Suprapubic skin (tissue), 4 donors: ENCODE measurements at regions not wholly inside any gene's neighbourhood (a gene's known extent, or its start where the extent isn't known, plus 50 kb on each side); places are given as distances from the start of the nearest gene placed in this dataset.

Experiments
- CTCF ChIP-seq, 2 donors: fragments of 200-600 bp in 1 of 2; fragments of 450-650 bp in 1 of 2; sonication (generic) in 1 of 2; IDR thresholded peaks; one replicate each; pipeline ENCODE4 v1.5.1; 2016 to 2019; ENCODE audit warnings: antibody characterized with exemption in 2 of 2, mild to moderate bottlenecking in 1 of 2, moderate library complexity in 1 of 2
- EP300 ChIP-seq: sonication (generic); formaldehyde crosslinking; IDR thresholded peaks from one replicate; pipeline ENCODE4 v1.6.1; 2017; ENCODE audit warnings: antibody characterized with exemption
- POLR2A ChIP-seq, 2 donors: fragments of 450-650 bp; IDR thresholded peaks; one replicate each; pipeline ENCODE4 v1.6.1; 2017; ENCODE audit warnings: antibody characterized with exemption in 2 of 2, mild to moderate bottlenecking in 2 of 2, moderate library complexity in 2 of 2
- POLR2AphosphoS5 ChIP-seq, 3 donors: sonication (generic); formaldehyde crosslinking; IDR thresholded peaks; one replicate each; pipeline ENCODE4 v1.6.1; 2017; ENCODE audit warnings: antibody characterized with exemption in 3 of 3

- no peak for TF ChIP-seq CTCF (IDR thresholded peaks at IDR 0.05)
- TF ChIP-seq POLR2AphosphoS5 (IDR thresholded peaks at IDR 0.05), result no peak
- TF ChIP-seq POLR2A (IDR thresholded peaks at IDR 0.05), result no peak
- TF ChIP-seq EP300, result no peak
Observed at GRCh38 chr22:48691431-48691851, 1136.2 kb downstream of the BRD1 start.
